ENCODE measurements at regions not wholly inside any gene's neighbourhood (a gene's known extent, or its start where the extent isn't known, plus 50 kb on each side); places are given as distances from the start of the nearest gene placed in this dataset.

DNA sequence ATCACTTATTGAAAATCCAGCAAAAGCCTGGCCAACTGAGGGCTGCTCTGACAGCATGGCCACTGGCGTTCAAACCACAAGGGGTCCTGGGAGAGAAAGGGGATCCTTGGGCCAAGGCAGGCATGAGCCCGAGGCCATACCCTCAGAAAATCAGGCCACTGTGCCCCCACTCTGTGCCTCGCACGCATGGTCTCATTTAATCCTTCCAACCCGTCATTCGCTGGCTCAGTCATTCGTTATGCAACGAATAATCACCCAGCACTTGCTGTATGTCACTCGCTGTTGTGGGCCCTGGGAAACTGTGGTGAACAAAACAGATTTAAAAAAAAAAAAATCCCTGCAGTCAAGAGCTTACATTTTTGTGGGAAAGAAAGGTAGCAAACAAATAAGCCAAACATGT, 112.7 kb downstream of the BCOR start:
- Histone ChIP-seq H3K9me3 (ENCODE audit: low read length) (no peaks in the 10 kb centered on the region), H3K9me2 (ENCODE audit: insufficient read depth, low read length) (no peaks in the 10 kb centered on the region), H3F3A (ENCODE audit: insufficient read depth, low read length, poor library complexity, severe bottlenecking) (no peaks in the 10 kb centered on the region), H3K27me3 (ENCODE audit: insufficient read depth, low read depth, low read length) (no peaks in the 10 kb centered on the region), H3K4me2 (ENCODE audit: low read length) (no peak overlapping the region), H3K4me3 (ENCODE audit: low read length) (no peak overlapping the region), H2AFZ (ENCODE audit: low read depth, low read length) (no peak overlapping the region), H3K36me3 (ENCODE audit: insufficient read depth, low read length) (no peaks in the 10 kb centered on the region), H3K79me2 (replicated peaks; ENCODE audit: insufficient read depth, low read length) (no peaks in the 10 kb centered on the region), H4K20me1 (ENCODE audit: insufficient read depth) (no peaks in the 10 kb centered on the region), H3K9ac (ENCODE audit: low read length) (no peak overlapping the region), H3K27ac (ENCODE audit: low read length) (no peak overlapping the region)
- TF ChIP-seq EZH2 (IDR thresholded peaks at IDR 0.05; ENCODE audit: borderline replicate concordance, insufficient read depth, low read length, poor library complexity, severe bottlenecking), result no peak
- TF ChIP-seq, protein P1, sequence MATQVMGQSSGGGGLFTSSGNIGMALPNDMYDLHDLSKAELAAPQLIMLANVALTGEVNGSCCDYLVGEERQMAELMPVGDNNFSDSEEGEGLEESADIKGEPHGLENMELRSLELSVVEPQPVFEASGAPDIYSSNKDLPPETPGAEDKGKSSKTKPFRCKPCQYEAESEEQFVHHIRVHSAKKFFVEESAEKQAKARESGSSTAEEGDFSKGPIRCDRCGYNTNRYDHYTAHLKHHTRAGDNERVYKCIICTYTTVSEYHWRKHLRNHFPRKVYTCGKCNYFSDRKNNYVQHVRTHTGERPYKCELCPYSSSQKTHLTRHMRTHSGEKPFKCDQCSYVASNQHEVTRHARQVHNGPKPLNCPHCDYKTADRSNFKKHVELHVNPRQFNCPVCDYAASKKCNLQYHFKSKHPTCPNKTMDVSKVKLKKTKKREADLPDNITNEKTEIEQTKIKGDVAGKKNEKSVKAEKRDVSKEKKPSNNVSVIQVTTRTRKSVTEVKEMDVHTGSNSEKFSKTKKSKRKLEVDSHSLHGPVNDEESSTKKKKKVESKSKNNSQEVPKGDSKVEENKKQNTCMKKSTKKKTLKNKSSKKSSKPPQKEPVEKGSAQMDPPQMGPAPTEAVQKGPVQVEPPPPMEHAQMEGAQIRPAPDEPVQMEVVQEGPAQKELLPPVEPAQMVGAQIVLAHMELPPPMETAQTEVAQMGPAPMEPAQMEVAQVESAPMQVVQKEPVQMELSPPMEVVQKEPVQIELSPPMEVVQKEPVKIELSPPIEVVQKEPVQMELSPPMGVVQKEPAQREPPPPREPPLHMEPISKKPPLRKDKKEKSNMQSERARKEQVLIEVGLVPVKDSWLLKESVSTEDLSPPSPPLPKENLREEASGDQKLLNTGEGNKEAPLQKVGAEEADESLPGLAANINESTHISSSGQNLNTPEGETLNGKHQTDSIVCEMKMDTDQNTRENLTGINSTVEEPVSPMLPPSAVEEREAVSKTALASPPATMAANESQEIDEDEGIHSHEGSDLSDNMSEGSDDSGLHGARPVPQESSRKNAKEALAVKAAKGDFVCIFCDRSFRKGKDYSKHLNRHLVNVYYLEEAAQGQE (IDR thresholded peaks at IDR 0.05; ENCODE audit: borderline replicate concordance), result no peak
- TF ChIP-seq, protein P2, sequence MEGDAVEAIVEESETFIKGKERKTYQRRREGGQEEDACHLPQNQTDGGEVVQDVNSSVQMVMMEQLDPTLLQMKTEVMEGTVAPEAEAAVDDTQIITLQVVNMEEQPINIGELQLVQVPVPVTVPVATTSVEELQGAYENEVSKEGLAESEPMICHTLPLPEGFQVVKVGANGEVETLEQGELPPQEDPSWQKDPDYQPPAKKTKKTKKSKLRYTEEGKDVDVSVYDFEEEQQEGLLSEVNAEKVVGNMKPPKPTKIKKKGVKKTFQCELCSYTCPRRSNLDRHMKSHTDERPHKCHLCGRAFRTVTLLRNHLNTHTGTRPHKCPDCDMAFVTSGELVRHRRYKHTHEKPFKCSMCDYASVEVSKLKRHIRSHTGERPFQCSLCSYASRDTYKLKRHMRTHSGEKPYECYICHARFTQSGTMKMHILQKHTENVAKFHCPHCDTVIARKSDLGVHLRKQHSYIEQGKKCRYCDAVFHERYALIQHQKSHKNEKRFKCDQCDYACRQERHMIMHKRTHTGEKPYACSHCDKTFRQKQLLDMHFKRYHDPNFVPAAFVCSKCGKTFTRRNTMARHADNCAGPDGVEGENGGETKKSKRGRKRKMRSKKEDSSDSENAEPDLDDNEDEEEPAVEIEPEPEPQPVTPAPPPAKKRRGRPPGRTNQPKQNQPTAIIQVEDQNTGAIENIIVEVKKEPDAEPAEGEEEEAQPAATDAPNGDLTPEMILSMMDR (IDR thresholded peaks at IDR 0.05; ENCODE audit: poor library complexity, severe bottlenecking), result no peak
- TF ChIP-seq MXI1 (conservative IDR thresholded peaks at IDR 0.05; ENCODE audit: poor library complexity, severe bottlenecking), result no peak
- no peak for TF ChIP-seq POLR2AphosphoS5 (IDR thresholded peaks at IDR 0.05)
- no peak for TF ChIP-seq TAF1 (IDR thresholded peaks at IDR 0.05; ENCODE audit: low read depth)
- TF ChIP-seq EP300 (conservative IDR thresholded peaks at IDR 0.05; ENCODE audit: poor library complexity, severe bottlenecking), result no peak
- no peak for TF ChIP-seq RAD21 (conservative IDR thresholded peaks at IDR 0.05)
- no peak for TF ChIP-seq SMC3 (conservative IDR thresholded peaks at IDR 0.05; ENCODE audit: poor library complexity)

DNA sequence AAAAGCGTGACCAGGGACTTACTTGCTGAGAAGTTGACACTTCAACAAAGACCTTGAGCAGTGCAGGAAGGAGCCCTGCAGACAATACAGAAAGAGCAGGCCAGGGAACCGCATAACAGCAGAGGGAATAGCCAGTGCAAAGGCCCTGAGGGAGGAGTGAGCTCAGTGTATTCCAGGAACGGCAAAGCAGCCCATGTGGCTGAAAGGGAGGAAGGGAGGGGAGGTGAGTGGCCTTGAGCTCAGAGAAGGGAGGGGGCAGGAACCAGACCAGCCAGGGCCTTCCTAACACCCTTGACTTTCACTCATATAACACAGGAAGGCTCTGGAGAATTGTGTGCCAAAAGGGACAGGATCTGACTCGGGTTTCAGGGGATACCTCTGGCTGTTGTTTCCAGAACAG, 112.2 kb downstream of the BCOR start:
- Histone ChIP-seq H3K79me2 (replicated peaks; ENCODE audit: insufficient read depth, low read length) (no peaks in the 10 kb centered on the region), H3K4me2 (ENCODE audit: low read length) (no peak overlapping the region), H3K9me2 (ENCODE audit: insufficient read depth, low read length) (no peaks in the 10 kb centered on the region), H3K36me3 (ENCODE audit: insufficient read depth, low read length) (no peaks in the 10 kb centered on the region), H2AFZ (ENCODE audit: low read depth, low read length) (no peak overlapping the region), H3K27me3 (ENCODE audit: insufficient read depth, low read depth, low read length) (no peaks in the 10 kb centered on the region), H3K27ac (ENCODE audit: low read length) (no peak overlapping the region), H3K4me3 (ENCODE audit: low read length) (no peak overlapping the region), H4K20me1 (ENCODE audit: insufficient read depth) (no peaks in the 10 kb centered on the region), H3K9ac (ENCODE audit: low read length) (no peak overlapping the region), H3K9me3 (ENCODE audit: low read length) (no peaks in the 10 kb centered on the region), H3F3A (ENCODE audit: insufficient read depth, low read length, poor library complexity, severe bottlenecking) (no peaks in the 10 kb centered on the region)
- no peak for TF ChIP-seq TAF1 (IDR thresholded peaks at IDR 0.05; ENCODE audit: low read depth)
- TF ChIP-seq EP300 (conservative IDR thresholded peaks at IDR 0.05; ENCODE audit: poor library complexity, severe bottlenecking), result no peak
- TF ChIP-seq RAD21 (conservative IDR thresholded peaks at IDR 0.05), result no peak
- TF ChIP-seq, protein P1 (IDR thresholded peaks at IDR 0.05; ENCODE audit: borderline replicate concordance), result no peak
- no peak for TF ChIP-seq EZH2 (IDR thresholded peaks at IDR 0.05; ENCODE audit: borderline replicate concordance, insufficient read depth, low read length, poor library complexity, severe bottlenecking)
- TF ChIP-seq, protein P2 (IDR thresholded peaks at IDR 0.05; ENCODE audit: poor library complexity, severe bottlenecking), result no peak
